Fibroblast of lung (primary cell): ENCODE measurements at regions not wholly inside any gene's neighbourhood (a gene's known extent, or its start where the extent isn't known, plus 50 kb on each side); places are given as distances from the start of the nearest gene placed in this dataset.

Source experiments
- EZH2 ChIP-seq: IDR thresholded peaks from 2 replicates; pipeline ENCODE4 v1.5.1; 2012; ENCODE audit warnings: low read length, control low read depth, mild to moderate bottlenecking; ENCODE audit errors: missing control alignments
- TF ChIP-seq, protein P1 (sequence below), 2 donors: IDR thresholded peaks in 1 of 2; conservative IDR thresholded peaks in 1 of 2; 1 replicate in 1 of 2; 2 replicates in 1 of 2; pipeline ENCODE4 v1.5.1; 2011 to 2012; ENCODE audit warnings: low read length in 2 of 2, control low read depth in 1 of 2, inconsistent platforms in 1 of 2, low read depth in 1 of 2, mild to moderate bottlenecking in 1 of 2

- TF ChIP-seq, protein P1, sequence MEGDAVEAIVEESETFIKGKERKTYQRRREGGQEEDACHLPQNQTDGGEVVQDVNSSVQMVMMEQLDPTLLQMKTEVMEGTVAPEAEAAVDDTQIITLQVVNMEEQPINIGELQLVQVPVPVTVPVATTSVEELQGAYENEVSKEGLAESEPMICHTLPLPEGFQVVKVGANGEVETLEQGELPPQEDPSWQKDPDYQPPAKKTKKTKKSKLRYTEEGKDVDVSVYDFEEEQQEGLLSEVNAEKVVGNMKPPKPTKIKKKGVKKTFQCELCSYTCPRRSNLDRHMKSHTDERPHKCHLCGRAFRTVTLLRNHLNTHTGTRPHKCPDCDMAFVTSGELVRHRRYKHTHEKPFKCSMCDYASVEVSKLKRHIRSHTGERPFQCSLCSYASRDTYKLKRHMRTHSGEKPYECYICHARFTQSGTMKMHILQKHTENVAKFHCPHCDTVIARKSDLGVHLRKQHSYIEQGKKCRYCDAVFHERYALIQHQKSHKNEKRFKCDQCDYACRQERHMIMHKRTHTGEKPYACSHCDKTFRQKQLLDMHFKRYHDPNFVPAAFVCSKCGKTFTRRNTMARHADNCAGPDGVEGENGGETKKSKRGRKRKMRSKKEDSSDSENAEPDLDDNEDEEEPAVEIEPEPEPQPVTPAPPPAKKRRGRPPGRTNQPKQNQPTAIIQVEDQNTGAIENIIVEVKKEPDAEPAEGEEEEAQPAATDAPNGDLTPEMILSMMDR (conservative IDR thresholded peaks at IDR 0.05 in 1 of 2, IDR thresholded peaks at IDR 0.05 in 1 of 2; ENCODE audit: low read depth in 1 of 2, low read length in 2 of 2): no peak
- TF ChIP-seq EZH2: no peak
These were observed 459.7 kb upstream of the ZP4 start for GRCh38 chr1:238350471-238350870.
